Heart left ventricle (tissue), 16 donors: ENCODE measurements at regions not wholly inside any gene's neighbourhood (a gene's known extent, or its start where the extent isn't known, plus 50 kb on each side); places are given as distances from the start of the nearest gene placed in this dataset.

Experiments used
- ATAC-seq, 4 donors: fragments of 200-7000 bp; cut with Tn5 transposase; one replicate each; pipeline ENCODE4 v1.9.1; 2020 to 2022; ENCODE audit warnings: moderate library complexity in 4 of 4, mild to moderate bottlenecking in 3 of 4, moderate number of reproducible peaks in 1 of 4
- DNase-seq, 5 donors: peaks; one replicate each; pipeline ENCODE4 v3.0.0-alpha.2; 2020
- H3K27ac ChIP-seq, 12 donors: fragments of 200-600 bp; sonication (generic) in 4 of 12; one replicate each; pipeline versions ENCODE4 v1.5.0 to v1.8.0; 2016 to 2022; ENCODE audit warnings: mild to moderate bottlenecking in 2 of 12
- H3K27me3 ChIP-seq, 9 donors: fragments of 200-600 bp; sonication (generic) in 2 of 9; one replicate each; pipeline versions ENCODE4 v1.5.1 to v1.8.0; 2016 to 2022; ENCODE audit warnings: mild to moderate bottlenecking in 3 of 9
- H3K36me3 ChIP-seq, 9 donors: fragments of 200-600 bp; sonication (generic) in 2 of 9; one replicate each; pipeline versions ENCODE4 v1.5.0 to v1.8.0; 2018 to 2022; ENCODE audit warnings: mild to moderate bottlenecking in 2 of 9
- H3K4me1 ChIP-seq, 12 donors: fragments of 200-600 bp; sonication (generic) in 4 of 12; one replicate each; pipeline versions ENCODE4 v1.5.0 to v1.8.0; 2016 to 2022; ENCODE audit warnings: mild to moderate bottlenecking in 3 of 12
- H3K4me3 ChIP-seq, 12 donors: fragments of 200-600 bp; sonication (generic) in 4 of 12; one replicate each; pipeline versions ENCODE4 v1.5.0 to v1.8.0; 2017 to 2022; ENCODE audit warnings: mild to moderate bottlenecking in 9 of 12, moderate library complexity in 4 of 12
- H3K9me3 ChIP-seq, 12 donors: fragments of 200-600 bp; sonication (generic) in 4 of 12; one replicate each; pipeline versions ENCODE4 v1.5.0 to v1.8.0; 2016 to 2022; ENCODE audit warnings: mild to moderate bottlenecking in 1 of 12
- CTCF ChIP-seq, 12 donors: fragments of 200-600 bp; sonication (generic) in 4 of 12; IDR thresholded peaks; one replicate each; pipeline versions ENCODE4 v1.5.0 to v1.8.0; 2018 to 2022; ENCODE audit warnings: antibody characterized with exemption in 12 of 12, mild to moderate bottlenecking in 5 of 12
- POLR2A ChIP-seq, 2 donors: fragments of 450-650 bp; IDR thresholded peaks; one replicate each; pipeline ENCODE4 v1.6.1; 2017; ENCODE audit warnings: antibody characterized with exemption in 2 of 2, mild to moderate bottlenecking in 2 of 2, moderate library complexity in 2 of 2
- WGBS, 4 donors: extraction: QIAGEN DNeasy Blood & Tissue Kit in 2 of 4; methylation state at CpG; one replicate each; pipeline versions ENCODE4 v1.1.5 to v1.1.7; 2013 to 2018; 5-methylcytosine and 5-hydroxymethylcytosine counted together
- intact Hi-C, 10 donors: fragments of 100-400 bp; cut with DNase I; formaldehyde crosslinking; loops; one replicate each; pipeline versions ENCODE4 v1.11.1 to v1.14.2; 2022
- donor health status: ischemic (EF 13 %, LVEDD 7.1; RV severe dilation, severe dysfunction).
- donor health status: healthy with polysubstance abuse.
- donor health status: DM: no; HTN: yes; CAD: no.
- donor health status: DM: no; HTN: no; CAD: no.
- donor health status: ischemic (EF 25% LVEDD 6.9; RV normal size, moderate dysfunction).
- donor health status: ischemic (EF 25% LVEDD 5.7; RV mildly dilated, moderate dysfunction).
- donor health status: healthy.
- donor health status: DM: yes; HTN: yes; CAD: no.
- donor health status: ischemic (EF 35%, LVEDD 5.7; RV mildly dilated, moderate dysfunction).
- donor health status: nonischemic (EF 11% LVEDD 7.7; RV severe dilation, severe dysfunction).
- donor health status: DM: yes; HTN: yes; CAD: no.
- donor health status: PGD.
- donor health status: ischemic (EF 29% LVEDD 5.4; RV normal size, mild dysfunction).
- donor health status: nonischemic (EF 23%, LVEDD 6.1; RV moderate dilation, normal function).

DNA sequence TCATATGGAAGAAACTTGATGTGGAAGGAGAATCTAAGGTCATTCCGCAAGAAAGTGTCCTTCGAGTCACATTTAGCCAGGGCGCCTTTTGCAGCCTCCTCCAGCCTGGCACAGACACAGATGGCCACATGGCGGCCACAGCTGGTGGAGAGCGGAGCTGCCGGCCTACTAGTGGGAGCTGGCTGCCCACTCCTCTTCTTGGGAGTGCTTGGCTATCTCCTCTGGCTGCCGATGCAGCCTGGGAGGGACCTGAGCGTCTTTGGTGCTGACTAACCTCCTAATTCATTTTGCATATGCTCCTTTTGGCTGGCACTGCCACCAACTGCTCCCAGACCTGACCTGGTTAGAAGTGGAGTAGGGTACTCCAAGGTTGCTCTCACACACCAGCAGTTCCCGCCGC lies 199.3 kb upstream of the MYT1L start:
- Histone ChIP-seq H3K9me3 (no peaks in the 10 kb centered on the region), H3K27me3 (no peaks in the 10 kb centered on the region), H3K27ac (no peak overlapping the region), H3K36me3 (no peaks in the 10 kb centered on the region), H3K4me3 (no peak overlapping the region), H3K4me1 (no peaks in the 10 kb centered on the region)
- 74 to 83% (median 80%) methylated on average over 7 to 10 of the region's 10 CpGs for WGBS, 4 donors
- ATAC-seq, result no peak
- no peak for DNase-seq
- intact Hi-C loops, result no loop called here
- TF ChIP-seq CTCF (IDR thresholded peaks at IDR 0.05) (no peak), POLR2A (IDR thresholded peaks at IDR 0.05) (no peak)

DNA sequence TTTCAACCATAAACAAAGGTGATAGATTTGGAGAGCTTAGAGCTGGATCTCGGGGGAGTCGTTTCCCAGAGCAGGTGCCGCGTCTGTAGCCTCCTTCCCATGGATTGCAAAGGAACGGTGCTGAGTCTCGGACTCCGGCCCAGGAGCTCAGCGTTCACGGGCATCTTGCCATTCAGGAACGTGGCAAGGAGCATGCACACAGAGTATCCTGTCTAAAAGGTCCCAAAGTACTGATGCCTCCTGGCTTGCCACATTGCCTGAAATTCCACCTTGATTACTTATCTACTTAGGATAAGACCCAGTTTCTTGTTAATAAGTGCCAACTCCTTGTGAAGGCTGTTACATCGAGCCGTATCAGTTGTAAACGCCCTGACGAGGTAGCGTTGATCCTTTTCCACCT lies 197.8 kb upstream of the MYT1L start:
- Histone ChIP-seq H3K27me3 (no peaks in the 10 kb centered on the region), H3K4me3 (no peak overlapping the region), H3K9me3 (no peaks in the 10 kb centered on the region), H3K36me3 (no peaks in the 10 kb centered on the region), H3K4me1 (no peaks in the 10 kb centered on the region), H3K27ac (no peak overlapping the region)
- TF ChIP-seq CTCF (IDR thresholded peaks at IDR 0.05) (no peak), POLR2A (IDR thresholded peaks at IDR 0.05) (no peak)
- intact Hi-C loops, result no loop called here
- DNase-seq (no peak), ATAC-seq (no peak)
- 83 to 87% (median 84%) methylated on average over 15 of the region's 15 CpGs for WGBS, 4 donors

- DNase-seq (no peak), ATAC-seq (no peak)
- H3K4me3 ChIP-seq, result no peak overlapping the region
- intact Hi-C loops, result no loop called here
- H3K27me3 ChIP-seq, result no peaks in the 10 kb centered on the region
- peaks cover 0 to 6% (median 0%) of the 10 kb centered on the region in 12 donors for H3K4me1 ChIP-seq
- TF ChIP-seq CTCF (IDR thresholded peaks at IDR 0.05) (no peak), POLR2A (IDR thresholded peaks at IDR 0.05) (no peak)
- 44 to 58% (median 55%) methylated on average over 6 of the region's 6 CpGs for WGBS, 4 donors
- no peaks in the 10 kb centered on the region for H3K36me3 ChIP-seq
- H3K27ac ChIP-seq, result no peak overlapping the region
- no peaks in the 10 kb centered on the region for H3K9me3 ChIP-seq
Observed at GRCh38 chr2:2527148-2527547, 196.1 kb upstream of the MYT1L start.

GRCh38 chr2:2524348-2524941 lies 193.4 kb upstream of the MYT1L start:
- H3K4me1 ChIP-seq, result peaks cover 0 to 11% (median 0%) of the 10 kb centered on the region in 12 donors
- H3K4me3 ChIP-seq, result no peak overlapping the region
- DNase-seq (no peak), ATAC-seq (no peak)
- intact Hi-C loops, result no loop called here
- 59 to 68% (median 64%) methylated on average over 10 to 12 of the region's 12 CpGs for WGBS, 4 donors
- no peaks in the 10 kb centered on the region for H3K36me3 ChIP-seq
- no peak overlapping the region for H3K27ac ChIP-seq
- H3K27me3 ChIP-seq, result no peaks in the 10 kb centered on the region
- TF ChIP-seq POLR2A (IDR thresholded peaks at IDR 0.05), result no peak
- TF ChIP-seq CTCF (IDR thresholded peaks at IDR 0.05), result no peak
- H3K9me3 ChIP-seq, result no peaks in the 10 kb centered on the region
